ENCODE measurements at regions not wholly inside any gene's neighbourhood (a gene's known extent, or its start where the extent isn't known, plus 50 kb on each side); places are given as distances from the start of the nearest gene placed in this dataset.
"Not testable (repeated sequence)": the region's sequence is repeated elsewhere in the genome, so short reads cannot be mapped to it uniquely, and the experiment has no call there.

- H3K27ac ChIP-seq (ENCODE audit: low read length): no peak overlapping the region
- no peaks in the 10 kb centered on the region for H3K79me2 ChIP-seq (ENCODE audit: insufficient read depth, low read length)
- H3K4me3 ChIP-seq (ENCODE audit: low read depth in 1 of 2, low read length in 2 of 2): no peak overlapping the region
- H3K9me3 ChIP-seq (ENCODE audit: insufficient read depth, low read length, severe bottlenecking): peaks cover 4% of the 10 kb centered on the region
- no peak overlapping the region for H3K4me2 ChIP-seq (ENCODE audit: insufficient read depth, low read length)
- no peak overlapping the region for H2AFZ ChIP-seq (ENCODE audit: low read depth, low read length)
- TF ChIP-seq EZH2 (IDR thresholded peaks at IDR 0.05; ENCODE audit: borderline replicate concordance, low read depth, low read length, severe bottlenecking) (no peak), CTCF (IDR thresholded peaks at IDR 0.05; ENCODE audit: borderline replicate concordance, extremely low read depth, low read length, poor library complexity, severe bottlenecking) (no peak)
- no peak overlapping the region for H3K9ac ChIP-seq (ENCODE audit: low read depth, low read length)
- H3K27me3 ChIP-seq (ENCODE audit: insufficient read depth, low read length, poor library complexity): no peaks in the 10 kb centered on the region
- H3K4me1 ChIP-seq (ENCODE audit: insufficient read depth, low read length): no peaks in the 10 kb centered on the region
- no peaks in the 10 kb centered on the region for H3K36me3 ChIP-seq (ENCODE audit: insufficient read depth, low read length)
- H4K20me1 ChIP-seq (ENCODE audit: insufficient read depth, low read length): no peaks in the 10 kb centered on the region
- ATAC-seq (ENCODE audit: insufficient read depth, low read depth): no peak
- DNase-seq: no peak
Observed at GRCh38 chr7:152577339-152577738, 98.6 kb downstream of the XRCC2 start.

GRCh38 chr7:152574892-152575548, 100.9 kb downstream of the XRCC2 start:
- no peak for ATAC-seq (ENCODE audit: insufficient read depth, low read depth)
- Histone ChIP-seq H3K27ac (ENCODE audit: low read length) (no peak overlapping the region), H3K4me2 (ENCODE audit: insufficient read depth, low read length) (no peak overlapping the region), H3K36me3 (ENCODE audit: insufficient read depth, low read length) (no peaks in the 10 kb centered on the region), H3K27me3 (ENCODE audit: insufficient read depth, low read length, poor library complexity) (no peaks in the 10 kb centered on the region), H3K4me1 (ENCODE audit: insufficient read depth, low read length) (no peaks in the 10 kb centered on the region), H3K9ac (ENCODE audit: low read depth, low read length) (no peak overlapping the region), H3K79me2 (ENCODE audit: insufficient read depth, low read length) (no peaks in the 10 kb centered on the region), H3K9me3 (ENCODE audit: insufficient read depth, low read length, severe bottlenecking) (peaks cover 4% of the 10 kb centered on the region), H2AFZ (ENCODE audit: low read depth, low read length) (no peak overlapping the region), H4K20me1 (ENCODE audit: insufficient read depth, low read length) (no peaks in the 10 kb centered on the region), H3K4me3 (ENCODE audit: low read depth in 1 of 2, low read length in 2 of 2) (no peak overlapping the region)
- DNase-seq: no peak
- no peak for TF ChIP-seq CTCF (IDR thresholded peaks at IDR 0.05; ENCODE audit: borderline replicate concordance, extremely low read depth, low read length, poor library complexity, severe bottlenecking)
- no peak for TF ChIP-seq EZH2 (IDR thresholded peaks at IDR 0.05; ENCODE audit: borderline replicate concordance, low read depth, low read length, severe bottlenecking)

DNA sequence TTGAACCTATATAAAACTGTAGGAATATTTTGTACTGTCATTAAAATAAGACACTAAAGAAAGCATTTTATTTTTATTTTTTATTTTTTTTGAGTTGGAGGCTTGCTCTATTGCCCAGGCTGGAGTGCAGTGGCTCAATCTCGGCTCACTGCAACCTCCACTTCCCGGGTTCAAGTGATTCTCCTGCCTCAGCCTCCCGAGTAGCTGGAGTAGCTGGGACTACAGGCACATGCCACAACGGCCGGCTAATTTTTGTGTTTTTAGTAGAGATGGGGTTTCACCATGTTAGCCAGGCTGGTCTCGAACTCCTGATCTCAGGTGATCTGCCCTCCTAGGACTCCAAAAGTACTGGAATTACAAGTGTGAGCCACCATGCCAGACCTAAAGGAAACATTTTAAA, 102.8 kb downstream of the XRCC2 start:
- ATAC-seq (ENCODE audit: insufficient read depth, low read depth); H3K4me2 ChIP-seq (ENCODE audit: insufficient read depth, low read length); DNase-seq; H3K27me3 ChIP-seq (ENCODE audit: insufficient read depth, low read length, poor library complexity); H3K9ac ChIP-seq (ENCODE audit: low read depth, low read length); H3K4me3 ChIP-seq (ENCODE audit: low read depth in 1 of 2, low read length in 2 of 2); H4K20me1 ChIP-seq (ENCODE audit: insufficient read depth, low read length); H3K9me3 ChIP-seq (ENCODE audit: insufficient read depth, low read length, severe bottlenecking); H3K36me3 ChIP-seq (ENCODE audit: insufficient read depth, low read length); H3K4me1 ChIP-seq (ENCODE audit: insufficient read depth, low read length); H3K79me2 ChIP-seq (ENCODE audit: insufficient read depth, low read length); H2AFZ ChIP-seq (ENCODE audit: low read depth, low read length); H3K27ac ChIP-seq (ENCODE audit: low read length): not testable (repeated sequence)

DNA sequence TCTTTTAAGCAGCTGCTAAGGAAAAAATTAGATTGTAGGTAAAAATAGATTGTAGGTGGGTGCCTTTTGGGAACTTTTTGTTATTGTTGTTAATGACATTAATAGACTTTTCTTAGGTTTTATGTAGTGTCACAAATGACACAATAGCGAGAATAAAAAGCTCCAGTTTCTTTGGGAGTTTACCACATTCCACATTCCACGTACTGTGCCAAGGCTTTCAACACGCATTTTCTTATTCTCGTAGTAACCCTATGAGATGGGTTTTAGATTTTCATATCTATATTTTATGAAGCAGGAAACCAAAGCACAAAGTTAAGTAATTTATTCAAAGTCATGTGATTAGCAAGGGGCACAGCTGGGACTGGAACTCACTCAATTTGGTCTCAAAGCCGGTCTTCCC, 103.8 kb downstream of the XRCC2 start:
- no peaks in the 10 kb centered on the region for H3K36me3 ChIP-seq (ENCODE audit: insufficient read depth, low read length)
- no peak overlapping the region for H3K4me3 ChIP-seq (ENCODE audit: low read depth in 1 of 2, low read length in 2 of 2)
- no peak for TF ChIP-seq CTCF (IDR thresholded peaks at IDR 0.05; ENCODE audit: borderline replicate concordance, extremely low read depth, low read length, poor library complexity, severe bottlenecking)
- TF ChIP-seq EZH2 (IDR thresholded peaks at IDR 0.05; ENCODE audit: borderline replicate concordance, low read depth, low read length, severe bottlenecking): no peak
- no peak overlapping the region for H3K4me2 ChIP-seq (ENCODE audit: insufficient read depth, low read length)
- H3K9me3 ChIP-seq (ENCODE audit: insufficient read depth, low read length, severe bottlenecking): no peaks in the 10 kb centered on the region
- H3K27me3 ChIP-seq (ENCODE audit: insufficient read depth, low read length, poor library complexity): no peaks in the 10 kb centered on the region
- DNase-seq (no peak), ATAC-seq (ENCODE audit: insufficient read depth, low read depth) (no peak)
- H3K27ac ChIP-seq (ENCODE audit: low read length): no peak overlapping the region
- H4K20me1 ChIP-seq (ENCODE audit: insufficient read depth, low read length): no peaks in the 10 kb centered on the region
- no peak overlapping the region for H2AFZ ChIP-seq (ENCODE audit: low read depth, low read length)
- H3K79me2 ChIP-seq (ENCODE audit: insufficient read depth, low read length): no peaks in the 10 kb centered on the region
- H3K9ac ChIP-seq (ENCODE audit: low read depth, low read length): no peak overlapping the region
- H3K4me1 ChIP-seq (ENCODE audit: insufficient read depth, low read length): no peaks in the 10 kb centered on the region
